ENCODE measurements at regions not wholly inside any gene's neighbourhood (a gene's known extent, or its start where the extent isn't known, plus 50 kb on each side); places are given as distances from the start of the nearest gene placed in this dataset.

DNA sequence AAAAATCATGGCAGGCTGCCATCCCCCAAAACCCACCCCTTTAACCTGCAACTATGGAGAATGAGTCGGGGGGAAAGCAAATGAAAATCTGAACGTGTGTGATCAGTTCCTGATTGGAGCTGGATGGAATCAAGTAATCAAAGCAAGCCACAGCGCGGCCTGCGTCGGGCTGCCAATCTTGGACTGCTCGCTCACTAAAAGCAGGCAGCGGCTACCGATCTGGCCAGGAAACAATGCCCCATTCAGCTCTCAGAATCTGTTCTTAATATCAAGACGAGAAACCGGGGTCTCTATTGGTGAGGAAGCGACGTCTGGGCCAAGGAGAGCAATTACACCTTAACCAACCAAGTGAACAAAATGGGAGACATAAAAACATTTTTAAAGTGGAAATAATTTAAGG is 472.2 kb downstream of the SOX6 start:
- Histone ChIP-seq H3K27ac (ENCODE audit: low read depth, low read length, poor library complexity, severe bottlenecking) (no peak overlapping the region), H3K36me3 (ENCODE audit: insufficient read depth, low read length, poor library complexity, severe bottlenecking) (no peaks in the 10 kb centered on the region), H3K4me3 (ENCODE audit: low read depth, low read length, poor library complexity, severe bottlenecking) (no peak overlapping the region), H3K4me1 (ENCODE audit: insufficient read depth, low read length, poor library complexity, severe bottlenecking) (peaks cover 6% of the 10 kb centered on the region), H3K27me3 (replicated peaks; ENCODE audit: insufficient read depth, low read depth, low read length, poor library complexity) (no peaks in the 10 kb centered on the region), H3K9me3 (ENCODE audit: low read depth, low read length, poor library complexity, severe bottlenecking) (no peaks in the 10 kb centered on the region)
- no TSS peak for BruUV-seq (replicated peaks)
- intact Hi-C loops (cut with micrococcal nuclease; ENCODE audit: unreplicated experiment) = no loop called here
- TF ChIP-seq EZH2 (IDR thresholded peaks at IDR 0.05; ENCODE audit: borderline replicate concordance, low read depth, low read length, poor library complexity, severe bottlenecking) = no peak
- TF ChIP-seq, protein P1, sequence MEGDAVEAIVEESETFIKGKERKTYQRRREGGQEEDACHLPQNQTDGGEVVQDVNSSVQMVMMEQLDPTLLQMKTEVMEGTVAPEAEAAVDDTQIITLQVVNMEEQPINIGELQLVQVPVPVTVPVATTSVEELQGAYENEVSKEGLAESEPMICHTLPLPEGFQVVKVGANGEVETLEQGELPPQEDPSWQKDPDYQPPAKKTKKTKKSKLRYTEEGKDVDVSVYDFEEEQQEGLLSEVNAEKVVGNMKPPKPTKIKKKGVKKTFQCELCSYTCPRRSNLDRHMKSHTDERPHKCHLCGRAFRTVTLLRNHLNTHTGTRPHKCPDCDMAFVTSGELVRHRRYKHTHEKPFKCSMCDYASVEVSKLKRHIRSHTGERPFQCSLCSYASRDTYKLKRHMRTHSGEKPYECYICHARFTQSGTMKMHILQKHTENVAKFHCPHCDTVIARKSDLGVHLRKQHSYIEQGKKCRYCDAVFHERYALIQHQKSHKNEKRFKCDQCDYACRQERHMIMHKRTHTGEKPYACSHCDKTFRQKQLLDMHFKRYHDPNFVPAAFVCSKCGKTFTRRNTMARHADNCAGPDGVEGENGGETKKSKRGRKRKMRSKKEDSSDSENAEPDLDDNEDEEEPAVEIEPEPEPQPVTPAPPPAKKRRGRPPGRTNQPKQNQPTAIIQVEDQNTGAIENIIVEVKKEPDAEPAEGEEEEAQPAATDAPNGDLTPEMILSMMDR (conservative IDR thresholded peaks at IDR 0.05; ENCODE audit: low read depth, low read length) = no peak
- ChIA-PET CTCF (no interaction called here), POLR2A (ENCODE audit: low non-redundant PET) (no interaction called here)
- DNase-seq (ENCODE audit: low spot score) = no peak

DNA sequence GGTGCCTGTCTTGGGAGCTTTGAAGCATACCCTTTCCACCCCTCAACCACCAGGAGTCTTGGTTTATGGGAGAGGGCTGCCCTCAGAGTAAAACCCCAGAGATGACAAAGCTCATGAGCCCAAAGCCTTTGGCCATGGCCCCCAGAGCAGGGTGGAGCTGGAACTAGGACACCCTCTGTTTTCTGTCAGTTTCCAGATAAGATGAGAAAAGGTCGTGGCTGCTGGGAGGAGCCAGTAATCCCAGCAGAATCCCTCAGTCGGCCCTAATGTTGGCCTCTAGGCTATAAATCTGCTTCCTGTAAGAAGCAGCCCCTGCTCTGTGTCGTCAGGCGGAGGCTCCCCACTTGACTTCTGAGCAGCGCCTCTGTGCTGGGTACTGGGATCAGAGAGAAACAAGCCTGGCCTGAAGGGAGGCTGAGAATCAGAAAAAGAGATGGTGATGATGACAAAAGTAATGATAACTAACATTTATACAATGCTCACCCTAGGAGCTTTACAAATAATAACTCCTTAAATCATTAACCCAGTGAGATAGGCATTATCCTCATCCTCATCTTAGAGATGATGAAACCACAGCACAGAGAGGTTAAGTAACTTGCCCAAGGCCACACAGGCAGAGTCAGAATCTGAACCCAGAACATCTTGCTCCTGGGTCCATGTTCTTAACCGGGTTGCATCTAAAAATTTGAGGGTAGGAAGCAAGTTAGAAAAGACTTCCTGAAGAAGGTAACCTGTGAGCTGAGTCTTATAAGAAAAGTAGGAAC is 471.4 kb downstream of the SOX6 start:
- Histone ChIP-seq H3K9me3 (ENCODE audit: low read depth, low read length, poor library complexity, severe bottlenecking) (no peaks in the 10 kb centered on the region), H3K27ac (ENCODE audit: low read depth, low read length, poor library complexity, severe bottlenecking) (no peak overlapping the region), H3K4me1 (ENCODE audit: insufficient read depth, low read length, poor library complexity, severe bottlenecking) (peaks cover 6% of the 10 kb centered on the region), H3K27me3 (replicated peaks; ENCODE audit: insufficient read depth, low read depth, low read length, poor library complexity) (no peaks in the 10 kb centered on the region), H3K4me3 (ENCODE audit: low read depth, low read length, poor library complexity, severe bottlenecking) (no peak overlapping the region), H3K36me3 (ENCODE audit: insufficient read depth, low read length, poor library complexity, severe bottlenecking) (no peaks in the 10 kb centered on the region)
- DNase-seq (ENCODE audit: low spot score) = no peak
- POLR2A ChIA-PET (ENCODE audit: low non-redundant PET) = no interaction called here
- no peak for TF ChIP-seq EZH2 (IDR thresholded peaks at IDR 0.05; ENCODE audit: borderline replicate concordance, low read depth, low read length, poor library complexity, severe bottlenecking)
- TF ChIP-seq, protein P1 (conservative IDR thresholded peaks at IDR 0.05; ENCODE audit: low read depth, low read length) = no peak
- intact Hi-C loops (cut with micrococcal nuclease; ENCODE audit: unreplicated experiment) = no loop called here
- CTCF ChIA-PET = interaction anchor here (0.6 kb wide), 1 partner anchor 10 kb away, joined by 3 read pairs; no protein-coding TSS in a partner anchor
- no TSS peak for BruUV-seq (replicated peaks)

DNA sequence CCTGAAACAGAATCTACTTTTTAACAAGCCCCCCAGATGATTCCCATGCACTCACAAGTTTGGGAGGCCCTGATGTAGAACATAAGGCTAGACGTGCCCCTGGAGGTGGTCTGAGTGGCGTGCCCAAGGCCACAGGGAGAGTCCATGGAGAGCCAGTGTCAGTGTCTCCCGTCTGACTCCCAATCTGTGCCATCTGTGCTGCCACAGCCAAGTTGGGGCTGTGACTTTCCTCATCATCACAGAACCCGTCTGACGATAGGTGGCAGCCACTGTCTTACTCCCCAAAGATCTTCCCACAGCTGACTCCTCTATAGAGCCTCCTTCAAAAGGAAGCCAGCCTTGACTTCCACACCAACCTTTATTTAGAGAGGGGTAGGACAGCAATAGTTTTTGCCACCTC is 470.5 kb downstream of the SOX6 start:
- POLR2A ChIA-PET (ENCODE audit: low non-redundant PET) = no interaction called here

More for the DNA sequence above, 470.5 kb downstream of the SOX6 start:
- intact Hi-C loops (cut with micrococcal nuclease; ENCODE audit: unreplicated experiment) = no loop called here
- H3K36me3 ChIP-seq (ENCODE audit: insufficient read depth, low read length, poor library complexity, severe bottlenecking) = no peaks in the 10 kb centered on the region
- no peaks in the 10 kb centered on the region for H3K9me3 ChIP-seq (ENCODE audit: low read depth, low read length, poor library complexity, severe bottlenecking)
- DNase-seq (ENCODE audit: low spot score) = no peak
- CTCF ChIA-PET = interaction anchor here (0.6 kb wide), 1 partner anchor 10 kb away, joined by 3 read pairs; no protein-coding TSS in a partner anchor
- H3K27me3 ChIP-seq (replicated peaks; ENCODE audit: insufficient read depth, low read depth, low read length, poor library complexity) = no peaks in the 10 kb centered on the region
- TF ChIP-seq, protein P1 (conservative IDR thresholded peaks at IDR 0.05; ENCODE audit: low read depth, low read length) = no peak
- no peak for TF ChIP-seq EZH2 (IDR thresholded peaks at IDR 0.05; ENCODE audit: borderline replicate concordance, low read depth, low read length, poor library complexity, severe bottlenecking)
- no TSS peak for BruUV-seq (replicated peaks)
- no peak overlapping the region for H3K4me3 ChIP-seq (ENCODE audit: low read depth, low read length, poor library complexity, severe bottlenecking)
- H3K4me1 ChIP-seq (ENCODE audit: insufficient read depth, low read length, poor library complexity, severe bottlenecking) = peaks cover 9% of the 10 kb centered on the region
- no peak overlapping the region for H3K27ac ChIP-seq (ENCODE audit: low read depth, low read length, poor library complexity, severe bottlenecking)
